Smooth muscle cell (in vitro differentiated cells): ENCODE measurements at regions not wholly inside any gene's neighbourhood (a gene's known extent, or its start where the extent isn't known, plus 50 kb on each side); places are given as distances from the start of the nearest gene placed in this dataset.

Source experiments
- DNase-seq: peaks from one replicate; lab custom pipeline; 2025; ENCODE audit not compliant: unreplicated experiment; lab: John Stamatoyannopoulos, UW
- H2AFZ ChIP-seq: fragments of 200-600 bp; sonication (generic); 2 replicates; pipeline ENCODE4 v1.6.0; 2016; ENCODE audit warnings: antibody characterized with exemption, low read depth, mild to moderate bottlenecking
- H3F3A ChIP-seq: fragments of 200-600 bp; sonication (generic); 2 replicates; pipeline ENCODE4 v1.6.0; 2017; ENCODE audit warnings: antibody characterized with exemption, low read depth
- H3K27ac ChIP-seq: fragments of 200-600 bp; sonication (generic); 2 replicates; pipeline ENCODE4 v1.5.1; 2016; ENCODE audit warnings: low read depth, mild to moderate bottlenecking
- H3K27me3 ChIP-seq: fragments of 200-600 bp; sonication (generic); 2 replicates; pipeline ENCODE4 v1.6.1; 2016; ENCODE audit warnings: low read depth, mild to moderate bottlenecking
- H3K36me3 ChIP-seq: fragments of 200-600 bp; sonication (generic); 2 replicates; pipeline ENCODE4 v1.5.1; 2016; ENCODE audit warnings: low read depth
- H3K4me1 ChIP-seq: fragments of 200-600 bp; sonication (generic); 2 replicates; pipeline ENCODE4 v1.5.1; 2016; ENCODE audit warnings: low read depth
- H3K4me2 ChIP-seq: fragments of 200-600 bp; sonication (generic); 2 replicates; pipeline ENCODE4 v1.6.0; 2016; ENCODE audit warnings: mild to moderate bottlenecking
- H3K4me3 ChIP-seq: fragments of 200-600 bp; sonication (generic); 2 replicates; pipeline ENCODE4 v1.5.1; 2016; ENCODE audit warnings: mild to moderate bottlenecking
- H3K79me2 ChIP-seq: fragments of 200-600 bp; sonication (generic); 2 replicates; pipeline ENCODE4 v1.6.0; 2016; ENCODE audit warnings: low read depth, mild to moderate bottlenecking
- H3K9ac ChIP-seq: fragments of 200-600 bp; sonication (generic); 2 replicates; pipeline ENCODE4 v1.6.0; 2016; ENCODE audit warnings: low read depth
- H3K9me3 ChIP-seq: fragments of 200-600 bp; sonication (generic); replicated peaks from 2 replicates; pipeline ENCODE4 v1.5.1; 2016; ENCODE audit warnings: low read depth
- H4K20me1 ChIP-seq: fragments of 200-600 bp; sonication (generic); 2 replicates; pipeline ENCODE4 v1.6.0; 2016; ENCODE audit warnings: low read depth
- WGBS: methylation state at CpG from one replicate; pipeline ENCODE4 v1.1.7; 2016; ENCODE audit warnings: low lambda C conversion rate; 5-methylcytosine and 5-hydroxymethylcytosine counted together
- TF ChIP-seq, protein P1 (sequence below): fragments of 200-600 bp; sonication (generic); IDR thresholded peaks from 2 replicates; pipeline ENCODE4 v1.5.1; 2017; ENCODE audit warnings: borderline replicate concordance, mild to moderate bottlenecking, antibody characterized with exemption; ENCODE audit not compliant: insufficient read depth, poor library complexity, severe bottlenecking

DNA sequence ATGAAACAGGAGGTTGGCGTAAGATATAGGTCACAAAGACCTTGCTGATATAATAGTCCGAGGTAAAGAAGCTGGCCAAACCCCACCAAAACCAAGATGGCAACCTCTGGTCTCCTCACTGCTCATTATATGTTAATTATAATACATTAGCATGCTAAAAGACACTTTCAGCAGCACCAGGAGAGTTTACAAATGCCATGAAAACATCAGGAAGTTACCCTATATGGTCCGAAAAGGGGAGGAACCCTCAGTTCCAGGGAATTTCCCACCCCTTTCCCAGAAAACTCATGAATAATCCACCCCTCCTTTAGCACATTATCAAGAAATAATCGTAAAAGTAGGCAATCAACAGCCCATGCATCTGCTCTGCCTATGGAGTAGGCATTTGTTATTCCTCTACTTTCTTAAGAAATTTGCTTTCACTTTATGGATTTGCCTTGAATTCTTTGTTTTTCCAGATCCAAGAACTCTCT, 923.4 kb downstream of the QKI start:
- Histone ChIP-seq H3K27ac (no peak overlapping the region), H3K4me1 (no peaks in the 10 kb centered on the region), H2AFZ (no peak overlapping the region), H3K36me3 (no peaks in the 10 kb centered on the region), H3K27me3 (no peaks in the 10 kb centered on the region), H3K9ac (no peak overlapping the region), H3K9me3 (no peaks in the 10 kb centered on the region), H3K4me3 (no peak overlapping the region), H4K20me1 (no peaks in the 10 kb centered on the region), H3K79me2 (no peaks in the 10 kb centered on the region), H3K4me2 (no peak overlapping the region), H3F3A (no peaks in the 10 kb centered on the region)
- TF ChIP-seq, protein P1, sequence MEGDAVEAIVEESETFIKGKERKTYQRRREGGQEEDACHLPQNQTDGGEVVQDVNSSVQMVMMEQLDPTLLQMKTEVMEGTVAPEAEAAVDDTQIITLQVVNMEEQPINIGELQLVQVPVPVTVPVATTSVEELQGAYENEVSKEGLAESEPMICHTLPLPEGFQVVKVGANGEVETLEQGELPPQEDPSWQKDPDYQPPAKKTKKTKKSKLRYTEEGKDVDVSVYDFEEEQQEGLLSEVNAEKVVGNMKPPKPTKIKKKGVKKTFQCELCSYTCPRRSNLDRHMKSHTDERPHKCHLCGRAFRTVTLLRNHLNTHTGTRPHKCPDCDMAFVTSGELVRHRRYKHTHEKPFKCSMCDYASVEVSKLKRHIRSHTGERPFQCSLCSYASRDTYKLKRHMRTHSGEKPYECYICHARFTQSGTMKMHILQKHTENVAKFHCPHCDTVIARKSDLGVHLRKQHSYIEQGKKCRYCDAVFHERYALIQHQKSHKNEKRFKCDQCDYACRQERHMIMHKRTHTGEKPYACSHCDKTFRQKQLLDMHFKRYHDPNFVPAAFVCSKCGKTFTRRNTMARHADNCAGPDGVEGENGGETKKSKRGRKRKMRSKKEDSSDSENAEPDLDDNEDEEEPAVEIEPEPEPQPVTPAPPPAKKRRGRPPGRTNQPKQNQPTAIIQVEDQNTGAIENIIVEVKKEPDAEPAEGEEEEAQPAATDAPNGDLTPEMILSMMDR = no peak
- DNase-seq = no peak
- 87% methylated on average over 4 of the region's 4 CpGs for WGBS

DNA sequence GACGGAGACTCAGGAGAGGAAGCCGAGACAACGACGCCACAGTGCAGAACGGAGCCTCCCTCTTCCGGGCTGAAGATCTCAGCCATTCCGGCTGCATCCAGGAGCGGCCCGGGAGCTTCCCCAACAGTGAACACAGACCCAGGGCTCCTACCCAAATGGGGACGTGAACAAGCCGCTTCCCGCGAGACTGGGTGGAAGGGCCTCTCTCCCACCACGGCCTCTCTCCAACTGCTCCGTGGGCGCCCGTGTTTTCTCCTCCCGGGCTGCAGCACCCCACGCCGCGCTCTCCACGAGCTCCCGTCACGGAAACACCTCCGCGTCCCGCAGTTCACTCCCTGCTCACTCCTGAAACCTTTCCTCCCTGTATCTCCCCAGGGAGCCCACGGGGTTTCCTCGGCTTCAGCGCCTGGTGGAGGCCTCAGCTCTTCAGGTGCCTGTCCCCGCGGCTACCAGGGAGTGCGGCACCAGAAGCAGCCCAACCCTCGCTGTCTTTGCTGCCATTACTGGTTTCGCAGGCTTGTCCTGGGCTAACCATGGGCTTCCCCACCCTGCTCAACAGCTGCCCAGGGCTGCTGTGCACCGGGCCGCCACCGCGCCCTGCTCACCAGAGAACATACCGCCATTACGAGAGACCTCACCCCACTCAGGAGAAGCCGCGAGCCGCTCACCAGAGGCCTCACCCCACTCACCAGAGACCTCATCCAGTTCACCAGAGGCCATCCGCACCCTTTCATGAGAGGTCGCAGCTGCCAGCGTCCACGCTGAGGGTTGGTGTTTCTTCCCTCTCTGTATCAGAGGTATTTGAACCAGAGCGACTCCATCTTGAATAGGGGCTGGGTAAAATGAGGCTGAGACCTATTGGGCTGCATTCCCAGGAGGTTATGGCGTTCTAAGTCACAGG, 922.8 kb downstream of the QKI start:
- H2AFZ ChIP-seq = no peak overlapping the region
- no peaks in the 10 kb centered on the region for H3K27me3 ChIP-seq
- DNase-seq = no peak
- TF ChIP-seq, protein P1 = no peak
- WGBS = 98% methylated on average over 50 of the region's 50 CpGs
- H3K27ac ChIP-seq = no peak overlapping the region
- no peaks in the 10 kb centered on the region for H3K36me3 ChIP-seq
- no peak overlapping the region for H3K4me2 ChIP-seq
- H4K20me1 ChIP-seq = no peaks in the 10 kb centered on the region
- no peaks in the 10 kb centered on the region for H3K79me2 ChIP-seq
- no peaks in the 10 kb centered on the region for H3F3A ChIP-seq
- H3K9me3 ChIP-seq = no peaks in the 10 kb centered on the region
- no peaks in the 10 kb centered on the region for H3K4me1 ChIP-seq
- no peak overlapping the region for H3K9ac ChIP-seq
- H3K4me3 ChIP-seq = no peak overlapping the region

DNA sequence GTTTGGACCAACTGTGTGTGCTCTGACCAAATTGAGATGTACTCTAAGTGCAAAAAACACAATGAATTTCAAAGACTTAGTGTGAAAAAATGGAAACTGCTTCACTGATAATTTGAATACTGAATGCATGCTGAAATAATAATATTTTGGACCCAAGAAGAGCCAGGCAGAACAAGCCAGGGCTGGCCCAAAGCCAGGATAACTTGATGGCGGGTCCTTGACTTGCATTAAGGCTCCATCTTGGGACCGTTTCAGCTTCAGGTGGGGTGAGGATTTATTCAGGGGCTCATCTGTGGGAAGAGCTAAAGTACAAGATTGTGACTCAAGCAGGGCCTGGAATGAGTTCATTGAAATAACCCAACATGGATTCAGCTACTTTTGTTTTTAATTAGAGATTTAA, 921.9 kb downstream of the QKI start:
- TF ChIP-seq, protein P1 = no peak

More for the DNA sequence above, 921.9 kb downstream of the QKI start:
- DNase-seq = no peak
- H3K79me2 ChIP-seq = no peaks in the 10 kb centered on the region
- no peaks in the 10 kb centered on the region for H3K9me3 ChIP-seq
- H4K20me1 ChIP-seq = no peaks in the 10 kb centered on the region
- 98% methylated on average over 2 of the region's 2 CpGs for WGBS
- no peak overlapping the region for H3K4me3 ChIP-seq
- no peaks in the 10 kb centered on the region for H3F3A ChIP-seq
- no peak overlapping the region for H3K27ac ChIP-seq
- H3K4me2 ChIP-seq = no peak overlapping the region
- no peak overlapping the region for H2AFZ ChIP-seq
- H3K9ac ChIP-seq = no peak overlapping the region
- H3K36me3 ChIP-seq = no peaks in the 10 kb centered on the region
- no peaks in the 10 kb centered on the region for H3K27me3 ChIP-seq
- H3K4me1 ChIP-seq = no peaks in the 10 kb centered on the region
